CD1c-positive myeloid dendritic cell (primary cell): ENCODE measurements at regions not wholly inside any gene's neighbourhood (a gene's known extent, or its start where the extent isn't known, plus 50 kb on each side); places are given as distances from the start of the nearest gene placed in this dataset.

ENCODE experiments used
- DNase-seq: peaks from one replicate; pipeline ENCODE4 v3.0.0-alpha.2; 2016; ENCODE audit errors: extremely low spot score

GRCh38 chr6:145313041-145313855 is 422.1 kb downstream of the EPM2A start:
- DNase-seq = no peak

DNA sequence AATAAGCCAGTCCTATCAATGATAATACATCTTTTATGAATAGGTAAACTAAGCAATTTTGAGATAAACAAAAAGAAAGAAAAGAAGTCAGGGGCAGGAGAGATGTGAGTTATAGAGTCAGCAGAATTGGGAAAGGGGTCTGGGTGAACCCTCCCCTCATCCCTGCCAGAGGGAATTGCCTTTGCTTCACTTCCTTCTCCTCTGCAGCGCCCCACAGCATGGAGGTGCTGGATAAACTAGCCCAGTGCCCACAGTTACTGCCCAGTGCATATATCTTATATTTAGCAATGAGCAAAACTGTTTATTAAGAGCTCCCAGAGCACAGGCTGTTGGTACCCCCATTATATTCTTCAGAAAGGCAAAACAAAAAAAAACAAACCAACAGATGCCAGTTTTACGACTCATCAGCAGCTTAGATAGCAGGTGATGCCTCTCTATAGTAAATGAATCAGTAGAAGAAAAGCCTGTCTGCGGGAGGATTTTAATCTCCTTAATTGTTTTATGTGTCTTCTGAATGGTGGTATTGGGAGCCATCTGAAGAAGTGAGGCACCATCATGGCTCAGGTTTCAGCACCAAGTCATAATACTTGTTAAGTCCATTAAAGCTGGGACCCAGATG is 419.2 kb downstream of the EPM2A start:
- DNase-seq = no peak

DNA sequence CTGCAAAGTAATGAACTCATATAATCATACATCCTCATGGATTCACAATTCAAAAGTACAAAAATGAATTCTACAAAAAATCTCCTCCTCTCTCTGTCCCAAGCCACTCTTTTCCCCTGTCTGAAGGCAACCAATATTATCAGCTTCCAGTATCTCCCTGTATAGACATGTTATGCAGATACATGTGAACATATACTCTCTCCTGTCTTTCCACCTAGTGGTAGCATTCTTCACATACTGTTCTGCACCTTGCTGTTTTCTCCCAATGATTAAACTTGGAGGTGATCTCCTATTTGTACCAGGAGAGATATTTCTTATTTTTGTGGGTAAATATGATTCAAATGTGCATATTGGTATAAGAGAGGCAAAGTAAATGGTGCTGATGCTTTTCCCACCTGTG is 416.4 kb downstream of the EPM2A start:
- no peak for DNase-seq

DNA sequence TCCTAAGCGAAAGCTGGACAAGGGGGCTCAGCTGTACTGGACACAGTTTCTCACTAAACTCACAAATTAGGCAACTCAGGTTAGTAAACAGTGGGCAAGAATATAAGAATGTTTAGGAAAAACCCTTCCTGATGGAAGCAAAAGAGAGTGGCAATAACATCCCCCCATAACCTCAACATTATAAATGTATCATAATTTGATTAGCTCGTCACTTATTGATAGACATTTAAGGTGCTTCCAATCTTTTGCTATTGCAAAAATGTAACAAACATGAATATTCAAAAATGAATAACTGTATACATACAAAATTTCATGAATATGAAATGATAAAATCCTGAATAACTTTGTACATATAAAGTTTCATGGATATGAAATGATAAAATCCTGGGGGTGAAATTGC is 415.7 kb downstream of the EPM2A start:
- no peak for DNase-seq

DNA sequence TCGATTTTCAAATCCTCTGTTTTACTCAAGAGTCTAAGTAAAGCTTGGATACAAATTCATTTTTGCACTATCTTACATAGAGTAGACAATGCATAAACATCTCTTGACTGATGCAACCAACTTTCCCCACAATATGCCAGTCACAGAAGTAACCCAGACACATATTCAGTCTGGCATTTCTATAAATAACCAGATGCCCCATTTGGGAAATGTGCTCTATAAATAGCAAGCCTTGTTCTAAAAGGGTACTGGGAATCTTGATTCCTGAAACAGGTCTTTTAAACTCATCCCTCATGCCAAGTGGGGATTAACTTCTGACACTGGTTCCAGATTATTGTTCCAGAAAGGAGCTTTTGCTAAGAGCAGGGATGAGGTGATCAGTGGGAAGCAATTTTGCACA is 411.7 kb downstream of the EPM2A start:
- no peak for DNase-seq

DNA sequence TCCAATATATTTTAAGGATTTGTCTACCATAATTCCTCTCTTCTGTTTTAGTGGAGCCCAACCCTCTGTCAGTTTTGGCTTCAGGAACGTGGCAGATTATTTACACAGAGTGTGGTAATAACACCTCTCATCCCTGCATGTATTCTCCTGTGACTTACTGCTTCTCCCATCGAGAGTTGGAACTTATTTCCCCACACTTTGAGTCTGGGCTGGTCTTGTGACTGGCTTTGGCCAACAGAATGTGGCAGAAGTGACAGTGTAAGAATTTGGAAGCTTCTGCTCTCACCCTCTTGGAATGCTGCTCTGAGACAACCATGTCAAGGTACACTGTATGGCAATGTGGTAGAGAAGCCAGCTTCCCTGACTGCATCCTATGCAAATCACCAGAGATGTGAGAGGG is 407.7 kb downstream of the EPM2A start:
- DNase-seq = no peak

- no peak for DNase-seq
Measured at GRCh38 chr6:145329257-145329656, 406.1 kb downstream of the EPM2A start.

GRCh38 chr6:145331066-145331465 is 404.3 kb downstream of the EPM2A start:
- no peak for DNase-seq

GRCh38 chr6:145332011-145332410 is 403.3 kb downstream of the EPM2A start:
- no peak for DNase-seq

DNA sequence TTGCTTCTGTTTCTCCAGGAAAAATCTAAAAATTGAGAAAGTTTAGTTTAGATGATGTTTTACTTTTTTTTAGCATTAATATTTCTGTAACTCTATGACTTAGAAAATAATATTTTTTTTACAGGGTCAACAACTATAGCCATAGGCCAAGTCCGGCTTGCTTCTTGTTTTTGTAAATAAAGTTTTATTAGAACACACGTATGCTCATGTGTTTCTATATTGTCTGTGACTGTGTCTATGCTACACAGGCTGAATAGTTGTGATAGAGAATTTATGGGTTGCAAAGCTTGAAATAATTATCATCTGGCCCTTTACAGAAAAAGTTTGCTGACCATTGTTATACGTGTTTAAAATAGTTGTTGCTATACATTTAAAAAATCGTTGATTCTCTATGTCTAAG is 399.2 kb downstream of the EPM2A start:
- DNase-seq = no peak

GRCh38 chr6:145339089-145339488 is 396.2 kb downstream of the EPM2A start:
- DNase-seq = no peak

DNA sequence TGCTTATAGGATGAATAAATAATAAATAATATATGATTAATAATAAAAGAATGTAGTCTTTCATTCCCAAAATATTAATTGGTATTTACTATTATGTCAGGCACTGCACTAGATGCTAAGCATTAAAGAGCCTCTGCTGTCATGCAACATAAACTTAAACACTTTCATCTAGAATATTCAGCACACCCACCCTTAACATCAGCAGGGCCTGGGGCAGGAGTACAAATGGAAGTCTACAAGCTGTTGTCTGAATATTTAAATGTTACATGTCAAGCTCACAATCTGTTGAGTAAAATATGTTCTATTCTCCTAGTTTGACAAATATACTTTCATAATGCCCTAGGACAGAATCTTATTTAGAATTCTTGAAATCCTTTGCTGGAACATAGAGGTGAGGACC is 395.1 kb downstream of the EPM2A start:
- DNase-seq = no peak

- no peak for DNase-seq
Measured at GRCh38 chr6:145345094-145345493, 390.2 kb downstream of the EPM2A start.

- no peak for DNase-seq
Measured at GRCh38 chr6:145347216-145347615, 388.1 kb downstream of the EPM2A start.

DNA sequence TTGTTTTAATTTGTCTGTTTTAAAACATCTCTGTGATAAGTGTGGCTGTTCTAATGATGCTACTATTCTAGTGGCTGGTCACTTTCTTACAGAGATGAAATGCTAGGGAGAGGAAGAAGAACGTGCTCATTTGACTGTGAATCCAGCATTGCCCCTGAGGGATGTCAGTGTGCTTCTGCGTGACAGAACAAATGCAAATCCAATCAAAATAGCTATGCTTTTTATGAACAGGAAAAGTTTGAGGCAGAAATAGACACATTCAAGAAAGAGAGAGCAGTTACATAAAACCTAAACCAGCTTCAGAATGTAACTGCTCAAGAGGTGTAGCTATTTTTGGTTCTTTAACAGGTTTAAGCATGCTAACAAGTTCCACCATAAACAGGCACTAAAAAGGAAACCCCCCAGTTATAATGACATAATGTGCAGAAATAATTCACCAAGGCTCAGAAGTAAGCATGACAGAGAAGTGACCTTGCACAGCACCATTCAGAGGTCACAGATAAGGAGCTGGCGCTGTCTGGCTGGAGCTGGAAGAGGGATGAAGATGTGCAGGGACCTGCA is 385.3 kb downstream of the EPM2A start:
- DNase-seq = no peak

GRCh38 chr6:145350928-145351327 is 384.4 kb downstream of the EPM2A start:
- no peak for DNase-seq

- DNase-seq = no peak
Measured at GRCh38 chr6:145352382-145353080, 382.8 kb downstream of the EPM2A start.

- DNase-seq = no peak
Measured at GRCh38 chr6:145360865-145361264, 374.5 kb downstream of the EPM2A start.

- DNase-seq = no peak
Measured at GRCh38 chr6:145367149-145367548, 368.2 kb downstream of the EPM2A start.

- DNase-seq = no peak
Measured at GRCh38 chr6:145368075-145368474, 367.2 kb downstream of the EPM2A start.

DNA sequence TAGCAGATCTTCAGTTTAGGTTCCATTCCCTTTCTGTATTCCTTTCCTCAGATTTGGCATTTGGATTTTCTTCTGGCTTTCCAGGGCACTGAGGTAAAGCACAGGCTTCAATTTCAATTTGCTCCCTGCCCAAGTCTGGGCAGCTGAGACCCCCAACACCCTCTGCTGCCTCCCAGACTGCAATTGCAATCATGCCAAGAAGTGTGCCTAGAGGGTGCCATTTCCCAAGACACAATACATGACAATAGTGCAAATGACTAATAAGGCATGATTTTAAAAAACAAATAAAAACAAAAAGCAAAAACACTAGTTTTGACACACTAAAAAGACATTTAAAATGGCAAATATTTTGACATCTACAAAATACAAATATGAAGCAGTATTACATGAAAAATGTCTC is 364.8 kb downstream of the EPM2A start:
- no peak for DNase-seq

GRCh38 chr6:145372671-145373151 is 362.6 kb downstream of the EPM2A start:
- DNase-seq = no peak
